ENCODE measurements at regions not wholly inside any gene's neighbourhood (a gene's known extent, or its start where the extent isn't known, plus 50 kb on each side); places are given as distances from the start of the nearest gene placed in this dataset.

GRCh38 chr2:63716146-63716545, 125.5 kb upstream of the UGP2 start:
- TF ChIP-seq CTCF (conservative IDR thresholded peaks at IDR 0.05; ENCODE audit: low read length): no peak
- TF ChIP-seq EZH2phosphoT487 (IDR thresholded peaks at IDR 0.05; ENCODE audit: borderline replicate concordance, low read depth, low read length): no peak

Data from OCI-LY7 (cell line).